DND-41 (cell line): ENCODE measurements at regions not wholly inside any gene's neighbourhood (a gene's known extent, or its start where the extent isn't known, plus 50 kb on each side); places are given as distances from the start of the nearest gene placed in this dataset.

ENCODE experiments used
- ATAC-seq: fragments of 200-7000 bp; cut with Tn5 transposase; 3 replicates; pipeline ENCODE4 v1.9.1; 2021; ENCODE audit warnings: low read depth; ENCODE audit not compliant: insufficient read depth
- DNase-seq: peaks from one replicate; pipeline ENCODE4 v3.0.0-alpha.2; 2020
- H2AFZ ChIP-seq: 2 replicates; pipeline ENCODE4 v1.6.0; 2012; ENCODE audit warnings: low read depth, low read length
- H3K27ac ChIP-seq: 2 replicates; pipeline ENCODE4 v1.5.1; 2012; ENCODE audit warnings: low read length, inconsistent platforms
- H3K27me3 ChIP-seq: fragments of 200-600 bp; sonication (generic); 2 replicates; pipeline ENCODE4 v1.6.0; 2012; ENCODE audit warnings: low read length, mild to moderate bottlenecking, inconsistent platforms; ENCODE audit not compliant: insufficient read depth, poor library complexity
- H3K36me3 ChIP-seq: 2 replicates; pipeline ENCODE4 v1.5.1; 2012; ENCODE audit warnings: low read length, inconsistent platforms; ENCODE audit not compliant: insufficient read depth
- H3K4me1 ChIP-seq: 2 replicates; pipeline ENCODE4 v1.5.1; 2012; ENCODE audit warnings: mild to moderate bottlenecking, low read length; ENCODE audit not compliant: insufficient read depth
- H3K4me2 ChIP-seq: 2 replicates; pipeline ENCODE4 v1.6.0; 2012; ENCODE audit warnings: mild to moderate bottlenecking, moderate library complexity, low read length, inconsistent platforms; ENCODE audit not compliant: insufficient read depth
- H3K4me3 ChIP-seq, 2 experiments: fragments of 200-600 bp in 1 of 2; shearing (Covaris generic) in 1 of 2; 2 replicates each; pipeline ENCODE4 v1.5.1; 2012 to 2016; ENCODE audit warnings: inconsistent platforms in 2 of 2, low read length in 2 of 2, mild to moderate bottlenecking in 2 of 2, low read depth in 1 of 2, moderate library complexity in 1 of 2
- H3K79me2 ChIP-seq: 2 replicates; pipeline ENCODE4 v1.6.0; 2012; ENCODE audit warnings: low read length, inconsistent platforms; ENCODE audit not compliant: insufficient read depth
- H3K9ac ChIP-seq: 2 replicates; pipeline ENCODE4 v1.6.0; 2012; ENCODE audit warnings: low read depth, mild to moderate bottlenecking, inconsistent platforms, low read length, moderate library complexity
- H3K9me3 ChIP-seq: 2 replicates; pipeline ENCODE4 v1.5.1; 2012; ENCODE audit warnings: low read length, moderate library complexity, mild to moderate bottlenecking, inconsistent platforms; ENCODE audit not compliant: insufficient read depth, severe bottlenecking
- H4K20me1 ChIP-seq: 2 replicates; pipeline ENCODE4 v1.6.0; 2012; ENCODE audit warnings: low read length; ENCODE audit not compliant: insufficient read depth
- EZH2 ChIP-seq: IDR thresholded peaks from 3 replicates; pipeline ENCODE4 v1.6.1; 2012; ENCODE audit warnings: borderline replicate concordance, low read depth, mild to moderate bottlenecking, moderate library complexity, low read length, inconsistent platforms; ENCODE audit not compliant: severe bottlenecking
- TF ChIP-seq, protein P1 (sequence below): IDR thresholded peaks from 2 replicates; pipeline ENCODE4 v1.5.1; 2012; ENCODE audit warnings: borderline replicate concordance, low read length, moderate library complexity, mild to moderate bottlenecking; ENCODE audit not compliant: poor library complexity, severe bottlenecking; ENCODE audit errors: extremely low read depth

DNA sequence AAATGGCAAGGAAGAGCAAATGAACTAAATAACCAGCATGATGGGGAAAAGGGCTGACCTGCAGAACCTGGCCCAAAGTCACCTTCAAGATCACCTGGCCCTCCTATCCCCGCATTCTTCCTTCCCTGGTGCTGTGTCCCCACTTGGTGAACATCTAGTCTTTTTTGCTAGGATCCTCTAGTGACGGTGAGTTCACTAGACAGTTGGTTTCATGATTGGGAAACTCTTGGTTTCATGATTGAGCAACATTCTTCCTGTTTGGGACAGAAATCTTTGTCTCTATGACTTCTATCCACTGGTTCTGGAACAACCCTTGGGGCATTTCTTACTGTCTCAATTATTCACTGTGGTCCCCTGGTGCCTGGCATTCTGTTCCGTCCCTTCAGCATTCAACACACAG is 50.2 kb upstream of the DAB2IP start:
- Histone ChIP-seq H3K9me3 (no peaks in the 10 kb centered on the region), H3K27me3 (no peaks in the 10 kb centered on the region), H3K4me1 (no peaks in the 10 kb centered on the region), H2AFZ (no peak overlapping the region), H3K79me2 (no peaks in the 10 kb centered on the region), H3K9ac (no peak overlapping the region), H3K4me2 (no peak overlapping the region), H3K36me3 (no peaks in the 10 kb centered on the region), H4K20me1 (no peaks in the 10 kb centered on the region), H3K27ac (no peak overlapping the region), H3K4me3 (no peak overlapping the region)
- ATAC-seq, result no peak
- TF ChIP-seq, protein P1, sequence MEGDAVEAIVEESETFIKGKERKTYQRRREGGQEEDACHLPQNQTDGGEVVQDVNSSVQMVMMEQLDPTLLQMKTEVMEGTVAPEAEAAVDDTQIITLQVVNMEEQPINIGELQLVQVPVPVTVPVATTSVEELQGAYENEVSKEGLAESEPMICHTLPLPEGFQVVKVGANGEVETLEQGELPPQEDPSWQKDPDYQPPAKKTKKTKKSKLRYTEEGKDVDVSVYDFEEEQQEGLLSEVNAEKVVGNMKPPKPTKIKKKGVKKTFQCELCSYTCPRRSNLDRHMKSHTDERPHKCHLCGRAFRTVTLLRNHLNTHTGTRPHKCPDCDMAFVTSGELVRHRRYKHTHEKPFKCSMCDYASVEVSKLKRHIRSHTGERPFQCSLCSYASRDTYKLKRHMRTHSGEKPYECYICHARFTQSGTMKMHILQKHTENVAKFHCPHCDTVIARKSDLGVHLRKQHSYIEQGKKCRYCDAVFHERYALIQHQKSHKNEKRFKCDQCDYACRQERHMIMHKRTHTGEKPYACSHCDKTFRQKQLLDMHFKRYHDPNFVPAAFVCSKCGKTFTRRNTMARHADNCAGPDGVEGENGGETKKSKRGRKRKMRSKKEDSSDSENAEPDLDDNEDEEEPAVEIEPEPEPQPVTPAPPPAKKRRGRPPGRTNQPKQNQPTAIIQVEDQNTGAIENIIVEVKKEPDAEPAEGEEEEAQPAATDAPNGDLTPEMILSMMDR, result no peak
- TF ChIP-seq EZH2, result no peak
- no peak for DNase-seq
